ENCODE measurements at regions not wholly inside any gene's neighbourhood (a gene's known extent, or its start where the extent isn't known, plus 50 kb on each side); places are given as distances from the start of the nearest gene placed in this dataset.

- Histone ChIP-seq H3K27me3 (ENCODE audit: control insufficient read depth, extremely low read depth, insufficient read depth, low read length) (no peaks in the 10 kb centered on the region), H3K4me2 (ENCODE audit: control insufficient read depth, extremely low read depth, insufficient read depth, low read depth, low read length) (no peak overlapping the region), H3K4me3 (ENCODE audit: control insufficient read depth in 2 of 3, extremely low read depth in 1 of 3, insufficient read depth in 2 of 3, low read depth in 1 of 3, low read length in 3 of 3) (no peak overlapping the region), H3K36me3 (ENCODE audit: control insufficient read depth in 2 of 2, extremely low read depth in 1 of 2, insufficient read depth in 2 of 2, low read length in 2 of 2) (no peaks in the 10 kb centered on the region), H3K9ac (ENCODE audit: control insufficient read depth, extremely low read depth, insufficient read depth, low read length) (no peak overlapping the region), H4K20me1 (ENCODE audit: control insufficient read depth, extremely low read depth, insufficient read depth, low read length) (no peaks in the 10 kb centered on the region), H3K9me1 (ENCODE audit: control insufficient read depth, extremely low read depth, insufficient read depth, low read length) (no peaks in the 10 kb centered on the region), H3K4me1 (ENCODE audit: control insufficient read depth, extremely low read depth, insufficient read depth, low read length) (peaks cover 32% of the 10 kb centered on the region), H3K79me2 (ENCODE audit: control insufficient read depth, insufficient read depth, low read length) (no peaks in the 10 kb centered on the region), H3K9me3 (ENCODE audit: control insufficient read depth, low read depth, low read length) (no peaks in the 10 kb centered on the region), H3K27ac (ENCODE audit: control insufficient read depth, insufficient read depth, low read length) (no peak overlapping the region), H2AFZ (ENCODE audit: control insufficient read depth, low read length) (no peak overlapping the region)
- FAIRE-seq (no peak), DNase-seq (ENCODE audit: low read depth, low spot score) (no peak)
- TF ChIP-seq EZH2 (IDR thresholded peaks at IDR 0.05; ENCODE audit: low read length) = no peak
- no peak for TF ChIP-seq CTCF (optimal IDR thresholded peaks at IDR 0.05 in 1 of 3, IDR thresholded peaks at IDR 0.05 in 1 of 3, conservative IDR thresholded peaks at IDR 0.05 in 1 of 3; ENCODE audit: extremely low read depth in 1 of 3, insufficient read depth in 2 of 3, low read length in 3 of 3)
- dilution Hi-C loops (cut with MboI; ENCODE audit: extremely low pct_ligation_motif_present, low sequenced_read_pairs) = no loop called here
Measured at GRCh38 chr1:232223887-232224286, 406.0 kb downstream of the SIPA1L2 start.

- H3K4me3 ChIP-seq (ENCODE audit: control insufficient read depth in 2 of 3, extremely low read depth in 1 of 3, insufficient read depth in 2 of 3, low read depth in 1 of 3, low read length in 3 of 3) = no peak overlapping the region
- H3K79me2 ChIP-seq (ENCODE audit: control insufficient read depth, insufficient read depth, low read length) = no peaks in the 10 kb centered on the region
- H3K9ac ChIP-seq (ENCODE audit: control insufficient read depth, extremely low read depth, insufficient read depth, low read length) = no peak overlapping the region
- no peaks in the 10 kb centered on the region for H3K27me3 ChIP-seq (ENCODE audit: control insufficient read depth, extremely low read depth, insufficient read depth, low read length)
- H2AFZ ChIP-seq (ENCODE audit: control insufficient read depth, low read length) = no peak overlapping the region
- DNase-seq (ENCODE audit: low read depth, low spot score) (no peak), FAIRE-seq (no peak)
- no peaks in the 10 kb centered on the region for H3K9me3 ChIP-seq (ENCODE audit: control insufficient read depth, low read depth, low read length)
- no peaks in the 10 kb centered on the region for H3K36me3 ChIP-seq (ENCODE audit: control insufficient read depth in 2 of 2, extremely low read depth in 1 of 2, insufficient read depth in 2 of 2, low read length in 2 of 2)
- TF ChIP-seq EZH2 (IDR thresholded peaks at IDR 0.05; ENCODE audit: low read length) (no peak), CTCF (optimal IDR thresholded peaks at IDR 0.05 in 1 of 3, IDR thresholded peaks at IDR 0.05 in 1 of 3, conservative IDR thresholded peaks at IDR 0.05 in 1 of 3; ENCODE audit: extremely low read depth in 1 of 3, insufficient read depth in 2 of 3, low read length in 3 of 3) (no peak)
- no peak overlapping the region for H3K27ac ChIP-seq (ENCODE audit: control insufficient read depth, insufficient read depth, low read length)
- peaks cover 32% of the 10 kb centered on the region for H3K4me1 ChIP-seq (ENCODE audit: control insufficient read depth, extremely low read depth, insufficient read depth, low read length)
- dilution Hi-C loops (cut with MboI; ENCODE audit: extremely low pct_ligation_motif_present, low sequenced_read_pairs) = no loop called here
- no peak overlapping the region for H3K4me2 ChIP-seq (ENCODE audit: control insufficient read depth, extremely low read depth, insufficient read depth, low read depth, low read length)
- no peaks in the 10 kb centered on the region for H4K20me1 ChIP-seq (ENCODE audit: control insufficient read depth, extremely low read depth, insufficient read depth, low read length)
- H3K9me1 ChIP-seq (ENCODE audit: control insufficient read depth, extremely low read depth, insufficient read depth, low read length) = no peaks in the 10 kb centered on the region
Measured at GRCh38 chr1:232223183-232223708, 406.7 kb downstream of the SIPA1L2 start.

All from keratinocyte (primary cell).